ENCODE measurements at regions not wholly inside any gene's neighbourhood (a gene's known extent, or its start where the extent isn't known, plus 50 kb on each side); places are given as distances from the start of the nearest gene placed in this dataset.

GRCh38 chr5:100130307-100130706, 404.9 kb upstream of the FAM174A start:
- no peak overlapping the region for H3K27ac Mint-ChIP-seq
- TF ChIP-seq CTCF (conservative IDR thresholded peaks at IDR 0.05), result no peak
- H4K5ac ChIP-seq (ENCODE audit: insufficient read length, low read depth, low read length), result no peak overlapping the region

More at GRCh38 chr5:100130307-100130706, 404.9 kb upstream of the FAM174A start:
- no peaks in the 10 kb centered on the region for H3K4me1 ChIP-seq (ENCODE audit: insufficient read depth, low read length)
- no peak overlapping the region for H3K4ac ChIP-seq (ENCODE audit: low read depth, low read length)
- H4K8ac ChIP-seq (replicated peaks; ENCODE audit: insufficient read length, low read depth, low read length), result no peak overlapping the region
- H3K27me3 Mint-ChIP-seq (ENCODE audit: low read depth), result no peaks in the 10 kb centered on the region
- no peak overlapping the region for H2AFZ ChIP-seq (ENCODE audit: low read length)
- H3T11ph ChIP-seq (ENCODE audit: low read length), result no peak overlapping the region
- no peak overlapping the region for H3K23ac ChIP-seq (ENCODE audit: insufficient read length, low read depth, low read length)
- no peaks in the 10 kb centered on the region for H3K27me3 ChIP-seq (ENCODE audit: insufficient read depth, low read length)
- H3K14ac ChIP-seq (ENCODE audit: insufficient read depth, low read length), result no peak overlapping the region
- H3K79me2 ChIP-seq (ENCODE audit: insufficient read depth, low read length), result no peaks in the 10 kb centered on the region
- no peak overlapping the region for H3K18ac ChIP-seq (ENCODE audit: insufficient read length, low read depth, low read length)
- H3K9ac ChIP-seq (ENCODE audit: extremely low read depth, insufficient read length, low read length), result no peak overlapping the region
- no peak overlapping the region for H2BK120ac ChIP-seq (ENCODE audit: low read depth, low read length, poor library complexity, severe bottlenecking)
- H2BK12ac ChIP-seq (ENCODE audit: insufficient read length, low read depth, low read length), result no peak overlapping the region
- no peaks in the 10 kb centered on the region for H3K79me1 ChIP-seq (ENCODE audit: insufficient read depth, low read depth, low read length, poor library complexity, severe bottlenecking)
- H3K9me3 Mint-ChIP-seq, result no peaks in the 10 kb centered on the region
- H4K91ac ChIP-seq (ENCODE audit: insufficient read length, low read depth, low read length), result no peak overlapping the region
- no peak overlapping the region for H3K56ac ChIP-seq (ENCODE audit: insufficient read length, low read depth, low read length)
- no peak overlapping the region for H2BK15ac ChIP-seq (ENCODE audit: low read depth, low read length)
- H3K9me3 ChIP-seq (ENCODE audit: control insufficient read depth, low read depth, low read length), result no peaks in the 10 kb centered on the region
- H2AK5ac ChIP-seq (ENCODE audit: insufficient read length, low read length), result no peak overlapping the region
- no peak for DNase-seq
- no peak overlapping the region for H3K4me3 Mint-ChIP-seq
- no peak overlapping the region for H2BK20ac ChIP-seq (ENCODE audit: low read depth, low read length, poor library complexity, severe bottlenecking)
- no peak overlapping the region for H3K27ac ChIP-seq (ENCODE audit: insufficient read length, low read depth, low read length)
- no peaks in the 10 kb centered on the region for H4K20me1 ChIP-seq (ENCODE audit: control insufficient read depth, insufficient read depth, insufficient read length)
- no peaks in the 10 kb centered on the region for H3K23me2 ChIP-seq (ENCODE audit: insufficient read length, low read depth, low read length, poor library complexity, severe bottlenecking)
- H3K4me2 ChIP-seq (ENCODE audit: insufficient read depth, insufficient read length, low read length), result no peak overlapping the region
- no peaks in the 10 kb centered on the region for H3K36me3 Mint-ChIP-seq (ENCODE audit: insufficient read depth in 1 of 3, low read depth in 3 of 3)
- no peak overlapping the region for H2BK5ac ChIP-seq (ENCODE audit: insufficient read length, low read length)
- H3K4me1 Mint-ChIP-seq, result no peaks in the 10 kb centered on the region
